Activated CD8-positive, alpha-beta T cell treated with anti-CD3 and anti-CD28 coated beads for 36 hours (primary cell): ENCODE measurements at regions not wholly inside any gene's neighbourhood (a gene's known extent, or its start where the extent isn't known, plus 50 kb on each side); places are given as distances from the start of the nearest gene placed in this dataset.

Experiments used
- ATAC-seq: fragments of 200-7000 bp; cut with Tn5 transposase; one replicate; pipeline ENCODE4 v1.10.0; 2021; ENCODE audit warnings: mild to moderate bottlenecking, moderate library complexity
- CTCF ChIA-PET: fragments of 350-600 bp; sonication (Branson Sonifier 250); formaldehyde crosslinking; loops from one replicate; lab custom pipeline; 2021; ENCODE audit warnings: antibody characterized with exemption; lab: Charles Lee
- POLR2A ChIA-PET: fragments of 350-600 bp; sonication (Branson Sonifier 250); formaldehyde crosslinking; loops from one replicate; lab custom pipeline; 2021; ENCODE audit warnings: antibody characterized with exemption; lab: Charles Lee
- DNase-seq: peaks from one replicate; pipeline ENCODE4 v3.0.0-alpha.2; 2020
- H3K27ac Mint-ChIP-seq: one replicate; pipeline ENCODE4 v1.8.0; 2021; ENCODE audit warnings: mild to moderate bottlenecking, mixed read lengths
- H3K27me3 Mint-ChIP-seq: one replicate; pipeline ENCODE4 v1.8.0; 2021; ENCODE audit warnings: mixed read lengths
- H3K36me3 Mint-ChIP-seq: one replicate; pipeline ENCODE4 v1.8.0; 2021; ENCODE audit warnings: low read depth, mixed read lengths
- H3K4me1 Mint-ChIP-seq: one replicate; pipeline ENCODE4 v1.8.0; 2021; ENCODE audit warnings: low read depth, mixed read lengths
- H3K4me3 Mint-ChIP-seq: one replicate; pipeline ENCODE4 v1.8.0; 2021; ENCODE audit warnings: mild to moderate bottlenecking, moderate library complexity, mixed read lengths
- H3K9me3 Mint-ChIP-seq: one replicate; pipeline ENCODE4 v1.8.0; 2021; ENCODE audit warnings: mixed read lengths
- intact Hi-C: fragments of 100-400 bp; cut with micrococcal nuclease; formaldehyde crosslinking; loops from one replicate; pipeline ENCODE4 v1.10.0; 2022
- TF ChIP-seq, protein P1 (sequence below): fragments of 200-600 bp; IDR thresholded peaks from one replicate; pipeline ENCODE4 v1.8.0; 2022; ENCODE audit warnings: antibody characterized with exemption, mild to moderate bottlenecking

GRCh38 chr6:63371104-63371715 is 51.4 kb upstream of the LGSN start:
- ChIA-PET CTCF (no interaction called here), POLR2A (no interaction called here)
- Mint-ChIP-seq H3K27ac (no peak overlapping the region), H3K4me3 (no peak overlapping the region), H3K9me3 (no peaks in the 10 kb centered on the region), H3K36me3 (no peaks in the 10 kb centered on the region), H3K4me1 (no peaks in the 10 kb centered on the region), H3K27me3 (no peaks in the 10 kb centered on the region)
- TF ChIP-seq, protein P1, sequence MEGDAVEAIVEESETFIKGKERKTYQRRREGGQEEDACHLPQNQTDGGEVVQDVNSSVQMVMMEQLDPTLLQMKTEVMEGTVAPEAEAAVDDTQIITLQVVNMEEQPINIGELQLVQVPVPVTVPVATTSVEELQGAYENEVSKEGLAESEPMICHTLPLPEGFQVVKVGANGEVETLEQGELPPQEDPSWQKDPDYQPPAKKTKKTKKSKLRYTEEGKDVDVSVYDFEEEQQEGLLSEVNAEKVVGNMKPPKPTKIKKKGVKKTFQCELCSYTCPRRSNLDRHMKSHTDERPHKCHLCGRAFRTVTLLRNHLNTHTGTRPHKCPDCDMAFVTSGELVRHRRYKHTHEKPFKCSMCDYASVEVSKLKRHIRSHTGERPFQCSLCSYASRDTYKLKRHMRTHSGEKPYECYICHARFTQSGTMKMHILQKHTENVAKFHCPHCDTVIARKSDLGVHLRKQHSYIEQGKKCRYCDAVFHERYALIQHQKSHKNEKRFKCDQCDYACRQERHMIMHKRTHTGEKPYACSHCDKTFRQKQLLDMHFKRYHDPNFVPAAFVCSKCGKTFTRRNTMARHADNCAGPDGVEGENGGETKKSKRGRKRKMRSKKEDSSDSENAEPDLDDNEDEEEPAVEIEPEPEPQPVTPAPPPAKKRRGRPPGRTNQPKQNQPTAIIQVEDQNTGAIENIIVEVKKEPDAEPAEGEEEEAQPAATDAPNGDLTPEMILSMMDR: no peak
- ATAC-seq: no peak
- intact Hi-C loops: no loop called here
- DNase-seq: no peak

- TF ChIP-seq, protein P1: no peak
- intact Hi-C loops: no loop called here
- Mint-ChIP-seq H3K27me3 (no peaks in the 10 kb centered on the region), H3K36me3 (no peaks in the 10 kb centered on the region), H3K4me1 (no peaks in the 10 kb centered on the region), H3K4me3 (no peak overlapping the region), H3K9me3 (peaks cover 2% of the 10 kb centered on the region), H3K27ac (no peak overlapping the region)
- no peak for ATAC-seq
- no peak for DNase-seq
- ChIA-PET CTCF (no interaction called here), POLR2A (no interaction called here)
These were observed 53.3 kb upstream of the LGSN start for GRCh38 chr6:63372951-63373533.

DNA sequence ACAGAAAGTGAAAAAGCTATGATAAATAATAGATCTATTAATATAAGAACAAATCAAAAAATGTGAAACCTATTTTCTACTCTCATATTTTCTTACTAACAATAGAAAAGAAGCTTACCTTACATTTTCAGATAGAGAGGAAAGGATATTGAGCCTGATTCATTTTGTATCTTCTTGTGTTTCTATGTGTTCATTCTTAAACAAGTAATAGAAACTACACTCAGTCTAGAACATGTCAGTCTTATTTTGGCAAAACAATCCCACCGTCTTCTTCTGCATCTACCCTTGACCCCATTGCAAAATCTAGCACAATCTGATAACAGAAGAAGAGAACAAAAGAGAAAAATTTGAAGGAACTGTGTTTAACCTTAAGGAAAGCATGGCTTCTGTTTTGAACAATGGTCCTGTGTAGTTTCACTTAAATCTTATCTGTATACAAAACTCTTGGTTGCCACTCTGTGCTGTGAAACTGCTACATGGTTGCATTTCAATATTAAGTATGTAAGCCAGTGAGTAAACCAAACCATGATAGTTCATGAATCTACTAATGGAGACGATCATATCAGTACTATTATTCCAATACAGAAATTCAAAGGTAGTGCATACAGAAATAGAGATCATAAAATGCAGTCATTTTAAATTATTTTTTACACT is 69.5 kb upstream of the LGSN start:
- Mint-ChIP-seq H3K27me3 (peaks cover 1% of the 10 kb centered on the region), H3K36me3 (no peaks in the 10 kb centered on the region), H3K4me3 (no peak overlapping the region), H3K27ac (no peak overlapping the region), H3K4me1 (no peaks in the 10 kb centered on the region), H3K9me3 (no peaks in the 10 kb centered on the region)
- no peak for ATAC-seq
- ChIA-PET CTCF (no interaction called here), POLR2A (no interaction called here)
- intact Hi-C loops: no loop called here
- DNase-seq: no peak
- TF ChIP-seq, protein P1: no peak

GRCh38 chr6:63391203-63391970 is 71.6 kb upstream of the LGSN start:
- POLR2A ChIA-PET: no interaction called here

More at GRCh38 chr6:63391203-63391970, 71.6 kb upstream of the LGSN start:
- intact Hi-C loops: no loop called here
- H3K9me3 Mint-ChIP-seq: no peaks in the 10 kb centered on the region
- peaks cover 3% of the 10 kb centered on the region for H3K27me3 Mint-ChIP-seq
- ATAC-seq (no peak), DNase-seq (no peak)
- no peaks in the 10 kb centered on the region for H3K36me3 Mint-ChIP-seq
- H3K4me3 Mint-ChIP-seq: no peak overlapping the region
- CTCF ChIA-PET: no interaction called here
- H3K27ac Mint-ChIP-seq: no peak overlapping the region
- no peaks in the 10 kb centered on the region for H3K4me1 Mint-ChIP-seq
- TF ChIP-seq, protein P1: no peak
